GM18519 (cell line): ENCODE measurements at regions not wholly inside any gene's neighbourhood (a gene's known extent, or its start where the extent isn't known, plus 50 kb on each side); places are given as distances from the start of the nearest gene placed in this dataset.

Source experiments
- ATAC-seq: cut with Tn5 transposase; IDR thresholded peaks from one replicate; pipeline ENCODE4 v1.9.1; 2021; ENCODE audit warnings: mild to moderate bottlenecking, moderate library complexity; ENCODE audit not compliant: unreplicated experiment, low FRiP score

GRCh38 chr1:98386675-98387440 lies 274.7 kb upstream of the SNX7 start:
- ATAC-seq = no peak

- no peak for ATAC-seq
These were observed 275.9 kb upstream of the SNX7 start for GRCh38 chr1:98385652-98386051.

GRCh38 chr1:98384461-98385141 lies 276.9 kb upstream of the SNX7 start:
- no peak for ATAC-seq

GRCh38 chr1:98382986-98383740 lies 278.4 kb upstream of the SNX7 start:
- ATAC-seq = no peak

GRCh38 chr1:98382586-98382985 lies 278.9 kb upstream of the SNX7 start:
- ATAC-seq = no peak

GRCh38 chr1:98374098-98374497 lies 287.4 kb upstream of the SNX7 start:
- no peak for ATAC-seq

GRCh38 chr1:98373056-98373455 lies 288.5 kb upstream of the SNX7 start:
- ATAC-seq = no peak

GRCh38 chr1:98371764-98372163 lies 289.8 kb upstream of the SNX7 start:
- no peak for ATAC-seq

GRCh38 chr1:98369463-98369862 lies 292.1 kb upstream of the SNX7 start:
- ATAC-seq = no peak

GRCh38 chr1:98368995-98369394 lies 292.5 kb upstream of the SNX7 start:
- ATAC-seq = no peak

GRCh38 chr1:98367426-98367825 lies 294.1 kb upstream of the SNX7 start:
- no peak for ATAC-seq

- no peak for ATAC-seq
These were observed 295.2 kb upstream of the SNX7 start for GRCh38 chr1:98366343-98366742.

- no peak for ATAC-seq
These were observed 297.0 kb upstream of the SNX7 start for GRCh38 chr1:98364544-98364943.

GRCh38 chr1:98360864-98361263 lies 300.7 kb upstream of the SNX7 start:
- ATAC-seq = no peak

- no peak for ATAC-seq
These were observed 305.7 kb upstream of the SNX7 start for GRCh38 chr1:98355656-98356383.

GRCh38 chr1:98352378-98352777 lies 309.1 kb upstream of the SNX7 start:
- ATAC-seq = no peak

- ATAC-seq = no peak
These were observed 310.0 kb upstream of the SNX7 start for GRCh38 chr1:98351561-98351960.

GRCh38 chr1:98345417-98345816 lies 316.1 kb upstream of the SNX7 start:
- ATAC-seq = no peak

GRCh38 chr1:98344731-98345130 lies 316.8 kb upstream of the SNX7 start:
- no peak for ATAC-seq

GRCh38 chr1:98342566-98342965 lies 319.0 kb upstream of the SNX7 start:
- no peak for ATAC-seq

- no peak for ATAC-seq
These were observed 321.0 kb upstream of the SNX7 start for GRCh38 chr1:98340511-98340910.
